Neural cell (in vitro differentiated cells): ENCODE measurements at regions not wholly inside any gene's neighbourhood (a gene's known extent, or its start where the extent isn't known, plus 50 kb on each side); places are given as distances from the start of the nearest gene placed in this dataset.

Source experiments
- H2AFZ ChIP-seq: fragments of 200-600, 300-800 bp; sonication (generic), shearing (Covaris generic); 2 replicates; pipeline ENCODE4 v1.6.0; 2014; ENCODE audit warnings: low read depth, mild to moderate bottlenecking, antibody characterized with exemption, low read length, moderate library complexity
- H3F3A ChIP-seq: fragments of 200-600 bp; shearing (Covaris generic); 2 replicates; pipeline ENCODE4 v1.6.1; 2016; ENCODE audit warnings: mild to moderate bottlenecking, moderate library complexity, mixed read lengths, antibody characterized with exemption, low read length; ENCODE audit not compliant: insufficient read depth, poor library complexity, severe bottlenecking
- H3K27ac ChIP-seq: fragments of 200-600, 300-800 bp; sonication (generic), shearing (Covaris generic); 2 replicates; pipeline ENCODE4 v1.5.1; 2014; ENCODE audit warnings: mild to moderate bottlenecking, low read length, moderate library complexity
- H3K27me3 ChIP-seq: fragments of 300-800, 200-600 bp; sonication (generic), shearing (Covaris generic); 2 replicates; pipeline ENCODE4 v1.6.0; 2014; ENCODE audit warnings: mild to moderate bottlenecking, low read depth, low read length, moderate library complexity; ENCODE audit not compliant: insufficient read depth
- H3K36me3 ChIP-seq: fragments of 300-800, 200-600 bp; sonication (generic), shearing (Covaris generic); 2 replicates; pipeline ENCODE4 v1.5.1; 2014; ENCODE audit warnings: mild to moderate bottlenecking, antibody characterized with exemption, low read length, moderate library complexity; ENCODE audit not compliant: insufficient read depth
- H3K4me2 ChIP-seq: fragments of 300-800, 200-600 bp; sonication (generic), shearing (Covaris generic); 2 replicates; pipeline ENCODE4 v1.6.0; 2014; ENCODE audit warnings: mild to moderate bottlenecking, low read length
- H3K4me3 ChIP-seq: fragments of 300-800, 200-600 bp; sonication (generic), shearing (Covaris generic); 2 replicates; pipeline ENCODE4 v1.5.1; 2014; ENCODE audit warnings: mild to moderate bottlenecking, low read length, moderate library complexity
- H3K79me2 ChIP-seq: fragments of 200-600 bp; shearing (Covaris generic); replicated peaks from 2 replicates; pipeline ENCODE4 v1.6.0; 2014; ENCODE audit warnings: mild to moderate bottlenecking, low read length, moderate library complexity; ENCODE audit not compliant: insufficient read depth
- H3K9ac ChIP-seq: fragments of 300-800, 200-600 bp; sonication (generic), shearing (Covaris generic); 2 replicates; pipeline ENCODE4 v1.6.1; 2016; ENCODE audit warnings: mild to moderate bottlenecking, low read length, mixed read lengths
- H3K9me2 ChIP-seq: fragments of 200-600 bp; shearing (Covaris generic); 2 replicates; pipeline ENCODE4 v1.6.1; 2016; ENCODE audit warnings: mild to moderate bottlenecking, low read length, mixed read lengths; ENCODE audit not compliant: insufficient read depth
- H3K9me3 ChIP-seq: fragments of 200-600, 300-800 bp; sonication (generic), shearing (Covaris generic); 2 replicates; pipeline ENCODE4 v1.6.1; 2016; ENCODE audit warnings: mild to moderate bottlenecking, mixed run types, low read length, moderate library complexity, mixed read lengths
- H4K20me1 ChIP-seq: fragments of 200-600 bp; shearing (Covaris generic); 2 replicates; pipeline ENCODE4 v1.6.1; 2016; ENCODE audit warnings: mild to moderate bottlenecking, mixed run types; ENCODE audit not compliant: insufficient read depth
- EP300 ChIP-seq: fragments of 450-650 bp; conservative IDR thresholded peaks from 2 replicates; pipeline ENCODE4 v1.6.1; 2014; ENCODE audit warnings: antibody characterized with exemption, mild to moderate bottlenecking, moderate library complexity; ENCODE audit not compliant: poor library complexity, severe bottlenecking
- EZH2 ChIP-seq: fragments of 200-600, 300-800 bp; shearing (Covaris generic), sonication (generic); IDR thresholded peaks from 2 replicates; pipeline ENCODE4 v1.6.1; 2014; ENCODE audit warnings: antibody characterized with exemption, low read length, borderline replicate concordance, mild to moderate bottlenecking; ENCODE audit not compliant: insufficient read depth, poor library complexity, severe bottlenecking
- MXI1 ChIP-seq: fragments of 450-650 bp; conservative IDR thresholded peaks from 2 replicates; pipeline ENCODE4 v1.6.1; 2014; ENCODE audit warnings: antibody characterized with exemption, mild to moderate bottlenecking; ENCODE audit not compliant: poor library complexity, severe bottlenecking
- POLR2AphosphoS5 ChIP-seq: IDR thresholded peaks from 2 replicates; pipeline ENCODE4 v1.6.1; 2012
- RAD21 ChIP-seq: fragments of 450-650 bp; conservative IDR thresholded peaks from 2 replicates; pipeline ENCODE4 v1.6.1; 2014; ENCODE audit warnings: antibody characterized with exemption, mild to moderate bottlenecking, moderate library complexity
- SMC3 ChIP-seq: fragments of 450-650 bp; conservative IDR thresholded peaks from 2 replicates; pipeline ENCODE4 v1.6.1; 2014; ENCODE audit warnings: antibody characterized with exemption, mild to moderate bottlenecking, moderate library complexity; ENCODE audit not compliant: poor library complexity
- TAF1 ChIP-seq: IDR thresholded peaks from 2 replicates; pipeline ENCODE4 v1.6.1; 2012; ENCODE audit warnings: low read depth
- TF ChIP-seq, protein P1 (sequence below): fragments of 450-650 bp; IDR thresholded peaks from 2 replicates; pipeline ENCODE4 v1.5.1; 2014; ENCODE audit warnings: antibody characterized with exemption, mild to moderate bottlenecking, moderate library complexity; ENCODE audit not compliant: poor library complexity, severe bottlenecking
- TF ChIP-seq, protein P2 (sequence below): IDR thresholded peaks from 2 replicates; pipeline ENCODE4 v1.6.1; 2012; ENCODE audit warnings: borderline replicate concordance

DNA sequence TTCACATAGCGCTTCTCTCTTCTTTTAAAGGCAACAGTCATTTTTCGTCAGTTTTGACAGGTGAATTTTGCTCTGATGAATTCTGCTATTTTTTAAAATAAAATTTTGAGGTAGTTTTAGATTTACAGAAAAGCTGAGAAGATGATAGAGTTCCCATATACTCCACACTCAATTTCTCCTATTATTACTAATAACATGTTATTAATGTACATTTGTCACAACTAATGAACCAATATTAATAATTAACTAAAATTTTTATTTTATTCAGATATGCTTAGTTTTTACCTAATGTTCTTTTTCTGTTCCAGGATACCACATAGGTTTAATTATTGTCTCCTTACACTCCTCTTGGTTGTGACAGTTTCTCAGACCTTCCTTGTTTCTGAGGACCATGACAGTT is 197.0 kb downstream of the ZC3H11B start:
- Histone ChIP-seq H3K27ac (no peak overlapping the region), H3F3A (no peaks in the 10 kb centered on the region), H3K79me2 (no peaks in the 10 kb centered on the region), H3K4me2 (no peak overlapping the region), H3K9me2 (no peaks in the 10 kb centered on the region), H3K9ac (no peak overlapping the region), H3K36me3 (no peaks in the 10 kb centered on the region), H2AFZ (no peak overlapping the region), H4K20me1 (no peaks in the 10 kb centered on the region), H3K9me3 (no peaks in the 10 kb centered on the region), H3K4me3 (no peak overlapping the region), H3K27me3 (no peaks in the 10 kb centered on the region)
- TF ChIP-seq TAF1 (no peak), SMC3 (no peak), MXI1 (no peak), POLR2AphosphoS5 (no peak), EP300 (no peak), EZH2 (no peak), RAD21 (no peak)
- TF ChIP-seq, protein P1, sequence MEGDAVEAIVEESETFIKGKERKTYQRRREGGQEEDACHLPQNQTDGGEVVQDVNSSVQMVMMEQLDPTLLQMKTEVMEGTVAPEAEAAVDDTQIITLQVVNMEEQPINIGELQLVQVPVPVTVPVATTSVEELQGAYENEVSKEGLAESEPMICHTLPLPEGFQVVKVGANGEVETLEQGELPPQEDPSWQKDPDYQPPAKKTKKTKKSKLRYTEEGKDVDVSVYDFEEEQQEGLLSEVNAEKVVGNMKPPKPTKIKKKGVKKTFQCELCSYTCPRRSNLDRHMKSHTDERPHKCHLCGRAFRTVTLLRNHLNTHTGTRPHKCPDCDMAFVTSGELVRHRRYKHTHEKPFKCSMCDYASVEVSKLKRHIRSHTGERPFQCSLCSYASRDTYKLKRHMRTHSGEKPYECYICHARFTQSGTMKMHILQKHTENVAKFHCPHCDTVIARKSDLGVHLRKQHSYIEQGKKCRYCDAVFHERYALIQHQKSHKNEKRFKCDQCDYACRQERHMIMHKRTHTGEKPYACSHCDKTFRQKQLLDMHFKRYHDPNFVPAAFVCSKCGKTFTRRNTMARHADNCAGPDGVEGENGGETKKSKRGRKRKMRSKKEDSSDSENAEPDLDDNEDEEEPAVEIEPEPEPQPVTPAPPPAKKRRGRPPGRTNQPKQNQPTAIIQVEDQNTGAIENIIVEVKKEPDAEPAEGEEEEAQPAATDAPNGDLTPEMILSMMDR: no peak
- TF ChIP-seq, protein P2, sequence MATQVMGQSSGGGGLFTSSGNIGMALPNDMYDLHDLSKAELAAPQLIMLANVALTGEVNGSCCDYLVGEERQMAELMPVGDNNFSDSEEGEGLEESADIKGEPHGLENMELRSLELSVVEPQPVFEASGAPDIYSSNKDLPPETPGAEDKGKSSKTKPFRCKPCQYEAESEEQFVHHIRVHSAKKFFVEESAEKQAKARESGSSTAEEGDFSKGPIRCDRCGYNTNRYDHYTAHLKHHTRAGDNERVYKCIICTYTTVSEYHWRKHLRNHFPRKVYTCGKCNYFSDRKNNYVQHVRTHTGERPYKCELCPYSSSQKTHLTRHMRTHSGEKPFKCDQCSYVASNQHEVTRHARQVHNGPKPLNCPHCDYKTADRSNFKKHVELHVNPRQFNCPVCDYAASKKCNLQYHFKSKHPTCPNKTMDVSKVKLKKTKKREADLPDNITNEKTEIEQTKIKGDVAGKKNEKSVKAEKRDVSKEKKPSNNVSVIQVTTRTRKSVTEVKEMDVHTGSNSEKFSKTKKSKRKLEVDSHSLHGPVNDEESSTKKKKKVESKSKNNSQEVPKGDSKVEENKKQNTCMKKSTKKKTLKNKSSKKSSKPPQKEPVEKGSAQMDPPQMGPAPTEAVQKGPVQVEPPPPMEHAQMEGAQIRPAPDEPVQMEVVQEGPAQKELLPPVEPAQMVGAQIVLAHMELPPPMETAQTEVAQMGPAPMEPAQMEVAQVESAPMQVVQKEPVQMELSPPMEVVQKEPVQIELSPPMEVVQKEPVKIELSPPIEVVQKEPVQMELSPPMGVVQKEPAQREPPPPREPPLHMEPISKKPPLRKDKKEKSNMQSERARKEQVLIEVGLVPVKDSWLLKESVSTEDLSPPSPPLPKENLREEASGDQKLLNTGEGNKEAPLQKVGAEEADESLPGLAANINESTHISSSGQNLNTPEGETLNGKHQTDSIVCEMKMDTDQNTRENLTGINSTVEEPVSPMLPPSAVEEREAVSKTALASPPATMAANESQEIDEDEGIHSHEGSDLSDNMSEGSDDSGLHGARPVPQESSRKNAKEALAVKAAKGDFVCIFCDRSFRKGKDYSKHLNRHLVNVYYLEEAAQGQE: no peak

DNA sequence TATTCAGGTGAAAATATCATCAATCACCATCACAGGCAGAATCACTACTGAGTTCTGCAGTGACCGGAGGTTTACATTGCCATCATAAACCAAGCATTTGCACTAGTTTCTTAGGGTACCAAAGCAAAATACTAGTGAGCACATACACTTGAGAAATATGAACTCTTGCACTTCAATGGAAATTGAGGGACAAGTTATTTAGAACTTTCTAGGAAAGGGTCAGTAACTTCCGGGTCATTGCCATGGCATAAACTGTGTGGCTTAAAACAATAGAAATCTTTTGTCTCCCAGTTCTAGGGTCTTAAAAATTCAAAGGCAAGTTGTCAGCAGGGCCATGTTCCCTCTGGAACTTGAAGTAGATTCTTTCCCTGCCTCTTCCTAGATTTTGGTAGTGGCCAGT is 197.5 kb downstream of the ZC3H11B start:
- H3K27ac ChIP-seq: no peak overlapping the region

More for the DNA sequence above, 197.5 kb downstream of the ZC3H11B start:
- Histone ChIP-seq H3F3A (no peaks in the 10 kb centered on the region), H3K9ac (no peak overlapping the region), H3K4me3 (no peak overlapping the region), H3K79me2 (no peaks in the 10 kb centered on the region), H3K9me2 (no peaks in the 10 kb centered on the region), H2AFZ (no peak overlapping the region), H3K36me3 (no peaks in the 10 kb centered on the region), H3K4me2 (no peak overlapping the region), H3K27me3 (no peaks in the 10 kb centered on the region), H3K9me3 (no peaks in the 10 kb centered on the region), H4K20me1 (no peaks in the 10 kb centered on the region)
- TF ChIP-seq, protein P1: no peak
- no peak for TF ChIP-seq MXI1
- TF ChIP-seq RAD21: no peak
- no peak for TF ChIP-seq POLR2AphosphoS5
- TF ChIP-seq SMC3: no peak
- no peak for TF ChIP-seq EP300
- TF ChIP-seq, protein P2: no peak
- TF ChIP-seq TAF1: no peak
- no peak for TF ChIP-seq EZH2
